HEK293 (cell line): ENCODE measurements at regions not wholly inside any gene's neighbourhood (a gene's known extent, or its start where the extent isn't known, plus 50 kb on each side); places are given as distances from the start of the nearest gene placed in this dataset.

Experiments used
- CTCF ChIA-PET: fragments of 350-600 bp; formaldehyde crosslinking; extraction: SDS; loops from one replicate; lab custom pipeline; 2021; ENCODE audit warnings: antibody characterized with exemption; lab: Yijun Ruan, JAX
- POLR2A ChIA-PET: fragments of 300-600 bp; formaldehyde crosslinking; extraction: SDS; loops from one replicate; lab custom pipeline; 2020; ENCODE audit warnings: antibody characterized with exemption, inconsistent platforms; lab: Yijun Ruan, JAX
- H3K27ac ChIP-seq: fragments of 200-500 bp; sonication (Bioruptor generic); 2 replicates; pipeline ENCODE4 v1.5.1; 2014; ENCODE audit warnings: low read depth, low read length, control low read depth, inconsistent platforms; ENCODE audit errors: extremely low read depth
- H3K36me3 ChIP-seq, 2 experiments: fragments of 200-500 bp in 1 of 2; sonication (Bioruptor generic) in 1 of 2; 1 replicate in 1 of 2; 2 replicates in 1 of 2; pipeline ENCODE4 v1.5.1; 2014 to 2017; ENCODE audit warnings: inconsistent platforms in 2 of 2, low read length in 2 of 2; ENCODE audit not compliant: control insufficient read depth in 2 of 2, insufficient read depth in 1 of 2
- H3K4me1 ChIP-seq: fragments of 200-500 bp; sonication (Bioruptor generic); 2 replicates; pipeline ENCODE4 v1.5.1; 2014; ENCODE audit warnings: mild to moderate bottlenecking, low read length, inconsistent platforms; ENCODE audit not compliant: control insufficient read depth, insufficient read depth
- H3K4me3 ChIP-seq: 2 replicates; pipeline ENCODE4 v1.5.1; 2011; ENCODE audit warnings: low read depth, mild to moderate bottlenecking, control low read depth, low read length, moderate library complexity
- H3K9me3 ChIP-seq: fragments of 200-500 bp; sonication (Bioruptor generic); 2 replicates; pipeline ENCODE4 v1.5.1; 2014; ENCODE audit warnings: low read depth, low read length, inconsistent platforms; ENCODE audit not compliant: control insufficient read depth, insufficient read depth
- GFI1B ChIP-seq: fragments of 450-650 bp; formaldehyde crosslinking; IDR thresholded peaks from 2 replicates; pipeline ENCODE4 v1.5.1; 2016; ENCODE audit warnings: missing biosample characterization, missing genetic modification characterization
- GLI4 ChIP-seq: fragments of 450-650 bp; formaldehyde crosslinking; IDR thresholded peaks from 2 replicates; pipeline ENCODE4 v1.5.1; 2016; ENCODE audit warnings: missing biosample characterization, missing genetic modification characterization
- GLIS1 ChIP-seq: fragments of 450-650 bp; formaldehyde crosslinking; IDR thresholded peaks from 2 replicates; pipeline ENCODE4 v1.5.1; 2016; ENCODE audit warnings: missing biosample characterization, missing genetic modification characterization
- IKZF3 ChIP-seq: fragments of 450-650 bp; IDR thresholded peaks from 2 replicates; pipeline ENCODE4 v1.5.0; 2018; ENCODE audit warnings: missing biosample characterization, mild to moderate bottlenecking, missing genetic modification characterization, moderate library complexity
- KLF1 ChIP-seq: fragments of 450-650 bp; formaldehyde crosslinking; IDR thresholded peaks from 2 replicates; pipeline ENCODE4 v1.5.1; 2016; ENCODE audit warnings: missing biosample characterization, missing genetic modification characterization
- MEIS1 ChIP-seq: sonication (generic); formaldehyde crosslinking; IDR thresholded peaks from 2 replicates; pipeline ENCODE4 v1.8.1; 2022; ENCODE audit warnings: missing genetic modification reagents, mild to moderate bottlenecking, borderline replicate concordance
- OSR2 ChIP-seq: fragments of 450-650 bp; formaldehyde crosslinking; IDR thresholded peaks from 2 replicates; pipeline ENCODE4 v1.5.1; 2016; ENCODE audit warnings: missing biosample characterization, missing genetic modification characterization
- SETDB1 ChIP-seq: IDR thresholded peaks from one replicate; pipeline ENCODE4 v1.6.1; 2017; ENCODE audit warnings: mild to moderate bottlenecking, low read length, moderate library complexity, mixed read lengths; ENCODE audit not compliant: insufficient read length
- TRIM28 ChIP-seq: IDR thresholded peaks from 2 replicates; pipeline ENCODE4 v1.6.1; 2011; ENCODE audit warnings: low read length, control low read depth, borderline replicate concordance
- ZBTB17 ChIP-seq: fragments of 450-650 bp; formaldehyde crosslinking; IDR thresholded peaks from 2 replicates; pipeline ENCODE4 v1.5.1; 2016; ENCODE audit warnings: missing biosample characterization, missing genetic modification characterization
- ZBTB7A ChIP-seq: fragments of 450-650 bp; formaldehyde crosslinking; IDR thresholded peaks from 2 replicates; pipeline ENCODE4 v1.5.1; 2016; ENCODE audit warnings: low read depth, missing biosample characterization, missing genetic modification characterization
- ZNF174 ChIP-seq: fragments of 450-650 bp; formaldehyde crosslinking; IDR thresholded peaks from 2 replicates; pipeline ENCODE4 v1.5.0; 2017; ENCODE audit warnings: missing biosample characterization, mild to moderate bottlenecking, missing genetic modification characterization
- ZNF2 ChIP-seq: fragments of 450-650 bp; formaldehyde crosslinking; IDR thresholded peaks from 2 replicates; pipeline ENCODE4 v1.5.1; 2016; ENCODE audit warnings: missing biosample characterization, missing genetic modification characterization
- ZNF202 ChIP-seq: fragments of 450-650 bp; formaldehyde crosslinking; IDR thresholded peaks from 2 replicates; pipeline ENCODE4 v1.5.1; 2016; ENCODE audit warnings: missing biosample characterization, missing genetic modification characterization, borderline replicate concordance
- ZNF211 ChIP-seq: fragments of 450-650 bp; formaldehyde crosslinking; IDR thresholded peaks from 2 replicates; pipeline ENCODE4 v1.5.1; 2016; ENCODE audit warnings: low read depth, missing biosample characterization, missing genetic modification characterization
- ZNF324 ChIP-seq: fragments of 450-650 bp; formaldehyde crosslinking; IDR thresholded peaks from 2 replicates; pipeline ENCODE4 v1.5.1; 2016; ENCODE audit warnings: missing biosample characterization, missing genetic modification characterization
- ZNF341 ChIP-seq: fragments of 450-650 bp; formaldehyde crosslinking; IDR thresholded peaks from 2 replicates; pipeline ENCODE4; 2016; ENCODE audit warnings: low read depth, missing biosample characterization, missing genetic modification characterization
- ZNF529 ChIP-seq: fragments of 450-650 bp; formaldehyde crosslinking; IDR thresholded peaks from 2 replicates; pipeline ENCODE4 v1.5.1; 2017; ENCODE audit warnings: missing genetic modification characterization, missing biosample characterization; ENCODE audit not compliant: insufficient replicate concordance
- ZNF610 ChIP-seq: fragments of 450-650 bp; formaldehyde crosslinking; IDR thresholded peaks from 2 replicates; pipeline ENCODE4 v1.5.1; 2016; ENCODE audit warnings: missing biosample characterization, missing genetic modification characterization, borderline replicate concordance
- ZNF658 ChIP-seq: fragments of 450-650 bp; formaldehyde crosslinking; IDR thresholded peaks from 2 replicates; pipeline ENCODE4; 2016; ENCODE audit warnings: missing biosample characterization, missing genetic modification characterization
- ZNF664 ChIP-seq: fragments of 450-650 bp; formaldehyde crosslinking; IDR thresholded peaks from 2 replicates; pipeline ENCODE4 v1.5.1; 2016; ENCODE audit warnings: missing biosample characterization, missing genetic modification characterization
- ZNF768 ChIP-seq: fragments of 450-650 bp; formaldehyde crosslinking; IDR thresholded peaks from 2 replicates; pipeline ENCODE4 v1.5.1; 2018; ENCODE audit warnings: missing biosample characterization, mild to moderate bottlenecking, missing genetic modification characterization
- ZNF792 ChIP-seq: fragments of 450-650 bp; formaldehyde crosslinking; IDR thresholded peaks from 2 replicates; pipeline ENCODE4 v1.5.1; 2016; ENCODE audit warnings: missing biosample characterization, missing genetic modification characterization
- ZNF837 ChIP-seq: fragments of 450-650 bp; formaldehyde crosslinking; IDR thresholded peaks from 2 replicates; pipeline ENCODE4 v1.5.1; 2016; ENCODE audit warnings: missing biosample characterization, missing genetic modification characterization
- ZSCAN30 ChIP-seq: fragments of 450-650 bp; IDR thresholded peaks from 2 replicates; pipeline ENCODE4 v1.5.1; 2018; ENCODE audit warnings: missing biosample characterization, mild to moderate bottlenecking, missing genetic modification characterization, moderate library complexity
- TF ChIP-seq, protein P1 (sequence below): fragments of 450-650 bp; formaldehyde crosslinking; IDR thresholded peaks from 2 replicates; pipeline ENCODE4 v1.5.1; 2017; ENCODE audit warnings: missing biosample characterization, missing genetic modification characterization
- TF ChIP-seq, protein P2 (sequence below): sonication (generic); formaldehyde crosslinking; IDR thresholded peaks from 2 replicates; pipeline ENCODE4 v1.8.1; 2022; ENCODE audit warnings: mild to moderate bottlenecking, moderate library complexity, missing genetic modification reagents
- TF ChIP-seq, protein P3 (sequence below): fragments of 450-650 bp; formaldehyde crosslinking; IDR thresholded peaks from 2 replicates; pipeline ENCODE4 v1.5.1; 2017; ENCODE audit warnings: missing biosample characterization, missing genetic modification characterization
- TF ChIP-seq, protein P4 (sequence below): fragments of 450-650 bp; formaldehyde crosslinking; IDR thresholded peaks from 2 replicates; pipeline ENCODE4 v1.5.1; 2016; ENCODE audit warnings: missing biosample characterization, missing genetic modification characterization
- TF ChIP-seq, protein P5 (sequence below): fragments of 450-650 bp; formaldehyde crosslinking; IDR thresholded peaks from 2 replicates; pipeline ENCODE4 v1.5.1; 2016; ENCODE audit warnings: missing biosample characterization, missing genetic modification characterization, low read depth

DNA sequence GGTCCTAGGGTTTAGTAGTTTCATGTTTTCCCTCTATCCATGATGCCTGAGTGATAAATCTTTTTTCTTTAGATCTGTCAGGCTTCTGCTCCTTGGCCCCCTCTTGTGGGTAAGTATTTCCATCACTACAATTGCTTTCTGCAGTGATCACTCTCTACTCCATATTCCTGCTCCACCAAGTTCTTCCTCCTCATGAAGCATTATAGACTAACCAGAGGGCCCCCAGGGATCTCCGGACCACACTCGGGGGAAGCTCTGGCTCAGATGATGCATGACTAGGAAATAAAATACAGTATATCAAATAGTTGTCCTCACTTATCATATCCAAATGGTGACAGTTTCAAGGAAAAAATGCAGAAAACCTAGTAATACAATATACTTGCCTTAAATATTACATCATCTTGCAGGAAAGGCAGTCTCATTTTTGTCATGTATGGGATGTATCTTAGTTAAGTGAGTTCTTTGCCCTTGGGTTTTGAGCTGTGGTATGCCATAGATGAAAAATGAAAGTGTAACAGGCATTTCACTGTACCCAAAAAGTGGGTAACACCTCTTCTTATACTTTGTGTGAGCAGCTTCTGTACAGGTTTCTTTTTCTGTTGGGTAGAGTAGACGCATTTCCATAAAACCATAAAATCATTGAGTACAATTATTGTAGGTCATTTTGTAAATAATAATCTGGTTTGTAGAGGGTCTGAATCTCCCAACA, 200.9 kb upstream of the EYA4 start (continued):
- TF ChIP-seq ZNF324 (tag by site-specific recombination) (no peak), OSR2 (tag by site-specific recombination) (no peak), ZNF792 (tag by site-specific recombination) (no peak), ZBTB7A (no peak), ZSCAN30 (tag by site-specific recombination) (no peak), ZNF2 (tag by site-specific recombination) (no peak), GFI1B (tag by site-specific recombination) (no peak), ZNF664 (tag by site-specific recombination) (no peak), ZNF211 (tag by site-specific recombination) (no peak), ZNF529 (tag by site-specific recombination) (no peak), ZNF341 (tag by site-specific recombination) (no peak), ZNF837 (no peak), ZNF658 (tag by site-specific recombination) (no peak), MEIS1 (CRISPR knock-in tag) (0 out of 2 replicates have a peak, but pooled peaks have one; percentile 72), TRIM28 (peak; percentile 44; the same call in 1 of the 2 replicates), ZBTB17 (peak; percentile 43; the same call in 1 of the 2 replicates)
- TF ChIP-seq, protein P1, sequence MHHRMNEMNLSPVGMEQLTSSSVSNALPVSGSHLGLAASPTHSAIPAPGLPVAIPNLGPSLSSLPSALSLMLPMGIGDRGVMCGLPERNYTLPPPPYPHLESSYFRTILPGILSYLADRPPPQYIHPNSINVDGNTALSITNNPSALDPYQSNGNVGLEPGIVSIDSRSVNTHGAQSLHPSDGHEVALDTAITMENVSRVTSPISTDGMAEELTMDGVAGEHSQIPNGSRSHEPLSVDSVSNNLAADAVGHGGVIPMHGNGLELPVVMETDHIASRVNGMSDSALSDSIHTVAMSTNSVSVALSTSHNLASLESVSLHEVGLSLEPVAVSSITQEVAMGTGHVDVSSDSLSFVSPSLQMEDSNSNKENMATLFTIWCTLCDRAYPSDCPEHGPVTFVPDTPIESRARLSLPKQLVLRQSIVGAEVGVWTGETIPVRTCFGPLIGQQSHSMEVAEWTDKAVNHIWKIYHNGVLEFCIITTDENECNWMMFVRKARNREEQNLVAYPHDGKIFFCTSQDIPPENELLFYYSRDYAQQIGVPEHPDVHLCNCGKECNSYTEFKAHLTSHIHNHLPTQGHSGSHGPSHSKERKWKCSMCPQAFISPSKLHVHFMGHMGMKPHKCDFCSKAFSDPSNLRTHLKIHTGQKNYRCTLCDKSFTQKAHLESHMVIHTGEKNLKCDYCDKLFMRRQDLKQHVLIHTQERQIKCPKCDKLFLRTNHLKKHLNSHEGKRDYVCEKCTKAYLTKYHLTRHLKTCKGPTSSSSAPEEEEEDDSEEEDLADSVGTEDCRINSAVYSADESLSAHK (tag by site-specific recombination), result peak; percentile 78
- TF ChIP-seq, protein P2, sequence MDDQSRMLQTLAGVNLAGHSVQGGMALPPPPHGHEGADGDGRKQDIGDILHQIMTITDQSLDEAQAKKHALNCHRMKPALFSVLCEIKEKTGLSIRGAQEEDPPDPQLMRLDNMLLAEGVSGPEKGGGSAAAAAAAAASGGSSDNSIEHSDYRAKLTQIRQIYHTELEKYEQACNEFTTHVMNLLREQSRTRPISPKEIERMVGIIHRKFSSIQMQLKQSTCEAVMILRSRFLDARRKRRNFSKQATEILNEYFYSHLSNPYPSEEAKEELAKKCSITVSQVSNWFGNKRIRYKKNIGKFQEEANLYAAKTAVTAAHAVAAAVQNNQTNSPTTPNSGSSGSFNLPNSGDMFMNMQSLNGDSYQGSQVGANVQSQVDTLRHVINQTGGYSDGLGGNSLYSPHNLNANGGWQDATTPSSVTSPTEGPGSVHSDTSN (CRISPR knock-in tag), result no peak

DNA sequence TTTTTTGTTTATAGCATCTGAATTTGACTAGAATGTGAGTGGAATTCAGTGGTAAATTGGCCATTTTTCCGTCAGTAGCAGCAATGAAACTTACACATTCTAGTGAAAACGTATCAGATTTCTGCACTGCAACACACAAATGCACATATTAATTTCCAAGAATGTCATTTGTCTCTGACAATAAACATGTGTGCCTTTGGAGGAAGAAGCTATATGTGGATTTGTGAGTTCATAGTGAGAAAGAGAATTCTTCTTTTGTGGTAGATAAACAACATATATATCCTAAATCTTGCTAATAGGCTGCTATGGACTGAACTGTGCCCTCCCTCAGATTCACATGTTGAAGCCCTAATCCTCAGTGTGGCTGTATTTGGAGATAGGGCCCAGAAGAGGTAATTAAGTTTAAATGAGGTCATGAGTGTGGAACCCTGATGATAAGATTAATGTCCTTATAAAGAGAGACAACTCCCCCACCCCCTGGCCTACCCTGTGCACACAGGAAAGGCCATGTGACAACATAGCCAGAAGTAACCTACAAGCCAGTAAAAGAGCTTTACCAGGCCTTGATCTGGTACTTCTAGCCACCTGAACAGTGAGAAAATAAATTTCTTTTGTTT, 200.2 kb upstream of the EYA4 start:
- H3K36me3 ChIP-seq, result no peaks in the 10 kb centered on the region
- ChIA-PET POLR2A (no interaction called here), CTCF (interaction anchor here (0.6 to 3.8 kb wide), 24 partner anchors 11 to 880 kb away, joined by 3 to 51 read pairs (median 4); no protein-coding TSS in a partner anchor)
- H3K9me3 ChIP-seq, result no peaks in the 10 kb centered on the region
- H3K4me1 ChIP-seq, result peaks cover 6% of the 10 kb centered on the region; the same call in 1 of the 2 replicates
- no peak overlapping the region for H3K27ac ChIP-seq
- H3K4me3 ChIP-seq, result no peak overlapping the region
- TF ChIP-seq ZNF610 (no peak), ZNF768 (no peak), ZNF174 (tag by site-specific recombination) (no peak), IKZF3 (no peak), GLIS1 (tag by site-specific recombination) (no peak), SETDB1 (no peak), GLI4 (tag by site-specific recombination) (no peak), KLF1 (tag by site-specific recombination) (no peak), ZNF202 (no peak)
- TF ChIP-seq, protein P3, sequence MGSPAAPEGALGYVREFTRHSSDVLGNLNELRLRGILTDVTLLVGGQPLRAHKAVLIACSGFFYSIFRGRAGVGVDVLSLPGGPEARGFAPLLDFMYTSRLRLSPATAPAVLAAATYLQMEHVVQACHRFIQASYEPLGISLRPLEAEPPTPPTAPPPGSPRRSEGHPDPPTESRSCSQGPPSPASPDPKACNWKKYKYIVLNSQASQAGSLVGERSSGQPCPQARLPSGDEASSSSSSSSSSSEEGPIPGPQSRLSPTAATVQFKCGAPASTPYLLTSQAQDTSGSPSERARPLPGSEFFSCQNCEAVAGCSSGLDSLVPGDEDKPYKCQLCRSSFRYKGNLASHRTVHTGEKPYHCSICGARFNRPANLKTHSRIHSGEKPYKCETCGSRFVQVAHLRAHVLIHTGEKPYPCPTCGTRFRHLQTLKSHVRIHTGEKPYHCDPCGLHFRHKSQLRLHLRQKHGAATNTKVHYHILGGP (tag by site-specific recombination), result peak; percentile 32; the same call in 1 of the 2 replicates
- TF ChIP-seq, protein P4, sequence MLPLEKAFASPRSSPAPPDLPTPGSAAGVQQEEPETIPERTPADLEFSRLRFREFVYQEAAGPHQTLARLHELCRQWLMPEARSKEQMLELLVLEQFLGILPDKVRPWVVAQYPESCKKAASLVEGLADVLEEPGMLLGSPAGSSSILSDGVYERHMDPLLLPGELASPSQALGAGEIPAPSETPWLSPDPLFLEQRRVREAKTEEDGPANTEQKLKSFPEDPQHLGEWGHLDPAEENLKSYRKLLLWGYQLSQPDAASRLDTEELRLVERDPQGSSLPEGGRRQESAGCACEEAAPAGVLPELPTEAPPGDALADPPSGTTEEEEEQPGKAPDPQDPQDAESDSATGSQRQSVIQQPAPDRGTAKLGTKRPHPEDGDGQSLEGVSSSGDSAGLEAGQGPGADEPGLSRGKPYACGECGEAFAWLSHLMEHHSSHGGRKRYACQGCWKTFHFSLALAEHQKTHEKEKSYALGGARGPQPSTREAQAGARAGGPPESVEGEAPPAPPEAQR, result no peak
- TF ChIP-seq, protein P5, sequence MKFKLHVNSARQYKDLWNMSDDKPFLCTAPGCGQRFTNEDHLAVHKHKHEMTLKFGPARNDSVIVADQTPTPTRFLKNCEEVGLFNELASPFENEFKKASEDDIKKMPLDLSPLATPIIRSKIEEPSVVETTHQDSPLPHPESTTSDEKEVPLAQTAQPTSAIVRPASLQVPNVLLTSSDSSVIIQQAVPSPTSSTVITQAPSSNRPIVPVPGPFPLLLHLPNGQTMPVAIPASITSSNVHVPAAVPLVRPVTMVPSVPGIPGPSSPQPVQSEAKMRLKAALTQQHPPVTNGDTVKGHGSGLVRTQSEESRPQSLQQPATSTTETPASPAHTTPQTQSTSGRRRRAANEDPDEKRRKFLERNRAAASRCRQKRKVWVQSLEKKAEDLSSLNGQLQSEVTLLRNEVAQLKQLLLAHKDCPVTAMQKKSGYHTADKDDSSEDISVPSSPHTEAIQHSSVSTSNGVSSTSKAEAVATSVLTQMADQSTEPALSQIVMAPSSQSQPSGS (tag by site-specific recombination), result no peak
